T-cell (primary cell): ENCODE measurements at regions not wholly inside any gene's neighbourhood (a gene's known extent, or its start where the extent isn't known, plus 50 kb on each side); places are given as distances from the start of the nearest gene placed in this dataset.

Experiments
- ATAC-seq, 4 experiments: fragments of 200-7000 bp in 3 of 4; fragments of 150-1000 bp in 1 of 4; cut with Tn5 transposase; replicated peaks in 1 of 4; 1 replicate in 3 of 4; 2 replicates in 1 of 4; pipeline ENCODE4 v1.10.0; 2021; ENCODE audit warnings: moderate library complexity in 3 of 4, mild to moderate bottlenecking in 2 of 4, moderate number of reproducible peaks in 1 of 4
- CTCF ChIA-PET, 2 donors: fragments of 300-600 bp; sonication (Branson Sonifier 250); formaldehyde crosslinking; loops; one replicate each; lab custom pipeline; 2022; ENCODE audit warnings: antibody characterized with exemption in 2 of 2; lab: Charles Lee
- POLR2A ChIA-PET, 2 donors: fragments of 300-600 bp; sonication (Branson Sonifier 250); formaldehyde crosslinking; loops; one replicate each; lab custom pipeline; 2022; ENCODE audit warnings: antibody characterized with exemption in 2 of 2; lab: Charles Lee
- DNase-seq, 35 experiments: peaks; one replicate each; pipeline versions ENCODE4 v3.0.0 to v3.0.0-alpha.2; 2013 to 2023
- H3K27ac ChIP-seq: one replicate; pipeline ENCODE4 v1.5.1; 2013; ENCODE audit warnings: low read length
- H3K27me3 ChIP-seq, 2 experiments: replicated peaks in 1 of 2; 1 replicate in 1 of 2; 2 replicates in 1 of 2; pipeline versions ENCODE4 v1.6.1 to v1.7.0; 2013; ENCODE audit warnings: low read length in 1 of 2, mixed read lengths in 1 of 2; ENCODE audit not compliant: control insufficient read depth in 2 of 2, insufficient read depth in 2 of 2; ENCODE audit errors: extremely low read depth in 1 of 2
- H3K36me3 ChIP-seq, 2 donors: 1 replicate in 1 of 2; 2 replicates in 1 of 2; pipeline versions ENCODE4 v1.6.1 to v1.7.0; 2013; ENCODE audit warnings: low read length in 1 of 2; ENCODE audit not compliant: control insufficient read depth in 2 of 2, insufficient read depth in 1 of 2; ENCODE audit errors: extremely low read depth in 1 of 2
- H3K4me1 ChIP-seq, 2 experiments: 1 replicate in 1 of 2; 2 replicates in 1 of 2; pipeline versions ENCODE4 v1.6.1 to v1.7.0; 2013; ENCODE audit warnings: low read length in 2 of 2, mixed read lengths in 1 of 2; ENCODE audit not compliant: insufficient read depth in 2 of 2, control insufficient read depth in 1 of 2; ENCODE audit errors: extremely low read depth in 1 of 2
- H3K4me3 ChIP-seq, 2 donors: 1 replicate in 1 of 2; 2 replicates in 1 of 2; pipeline versions ENCODE4 v1.5.1 to v1.7.0; 2013; ENCODE audit warnings: mild to moderate bottlenecking in 2 of 2, low read length in 1 of 2, moderate library complexity in 1 of 2; ENCODE audit not compliant: control insufficient read depth in 1 of 2; ENCODE audit errors: extremely low read depth in 1 of 2
- H3K9me3 ChIP-seq: 2 replicates; pipeline ENCODE4 v1.7.0; 2013
- H3K27ac Mint-ChIP-seq, 2 donors: one replicate each; pipeline ENCODE4 v1.8.0; 2020 to 2021; ENCODE audit warnings: mild to moderate bottlenecking in 2 of 2, mixed read lengths in 2 of 2
- H3K27me3 Mint-ChIP-seq, 2 donors: one replicate each; pipeline ENCODE4 v1.8.0; 2021 to 2022; ENCODE audit warnings: mixed read lengths in 2 of 2
- H3K36me3 Mint-ChIP-seq: one replicate; pipeline ENCODE4 v1.8.0; 2021; ENCODE audit warnings: mixed read lengths
- H3K4me1 Mint-ChIP-seq, 3 donors: one replicate each; pipeline ENCODE4 v1.8.0; 2020 to 2022; ENCODE audit warnings: mixed read lengths in 3 of 3, mild to moderate bottlenecking in 1 of 3
- H3K4me3 Mint-ChIP-seq, 3 donors: one replicate each; pipeline ENCODE4 v1.8.0; 2020 to 2022; ENCODE audit warnings: mild to moderate bottlenecking in 3 of 3, mixed read lengths in 3 of 3, moderate library complexity in 3 of 3
- H3K9me3 Mint-ChIP-seq, 3 donors: one replicate each; pipeline ENCODE4 v1.8.0; 2020 to 2022; ENCODE audit warnings: mixed read lengths in 3 of 3
- WGBS: methylation state at CpG from one replicate; pipeline ENCODE4 v1.1.5; 2013; ENCODE audit warnings: missing lambda C conversion rate; ENCODE audit not compliant: insufficient coverage; 5-methylcytosine and 5-hydroxymethylcytosine counted together

DNA sequence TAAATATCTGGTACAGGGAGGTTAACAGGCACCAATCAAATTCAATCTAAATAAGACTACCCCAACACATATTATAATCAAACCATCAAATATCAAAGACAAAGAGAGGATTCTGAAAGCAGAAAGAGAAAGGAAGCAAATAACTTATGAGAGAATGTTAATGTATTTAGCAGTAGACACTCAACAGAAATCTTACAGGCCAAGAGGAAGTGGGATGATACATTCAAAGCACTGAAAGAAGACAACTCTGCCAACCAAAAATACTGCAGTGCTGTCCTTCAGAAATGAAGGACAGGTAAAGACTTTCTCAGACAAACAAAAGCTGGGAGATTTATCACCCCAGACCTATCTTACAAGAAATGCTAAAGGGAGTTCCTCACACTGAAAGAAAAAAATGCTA, 95.9 kb upstream of the PTHLH start:
- H3K36me3 Mint-ChIP-seq, result no peaks in the 10 kb centered on the region

DNA sequence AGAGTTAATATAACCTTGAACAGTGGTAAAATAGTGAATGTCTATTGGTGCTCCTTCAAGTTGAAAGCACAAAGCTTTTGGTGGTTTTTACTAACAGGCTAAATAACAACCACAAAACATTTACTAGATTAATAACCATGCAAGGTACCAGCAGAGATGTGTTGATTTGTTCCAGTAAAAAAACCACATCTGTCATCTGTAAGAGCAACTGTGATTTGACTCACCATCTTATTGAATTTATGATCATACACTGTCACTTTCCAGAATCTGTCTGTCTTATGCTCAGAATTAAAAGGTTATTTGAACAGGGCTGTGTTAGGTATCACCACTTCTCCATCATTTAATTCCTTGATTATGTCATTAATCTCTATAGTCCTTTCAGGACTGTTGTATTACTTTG, 107.0 kb upstream of the PTHLH start:
- H3K27ac ChIP-seq, result no peak overlapping the region
- no peak overlapping the region for H3K4me3 ChIP-seq
- ATAC-seq (no peak), DNase-seq (no peak)
- no peak overlapping the region for H3K4me3 Mint-ChIP-seq
- H3K27me3 ChIP-seq, result no peaks in the 10 kb centered on the region
- H3K36me3 Mint-ChIP-seq, result no peaks in the 10 kb centered on the region
- no peaks in the 10 kb centered on the region for H3K9me3 ChIP-seq
- ChIA-PET POLR2A (no interaction called here), CTCF (no interaction called here)
- peaks cover 0 to 5% of the 10 kb centered on the region in 2 donors for H3K27me3 Mint-ChIP-seq
- H3K9me3 Mint-ChIP-seq, result peaks cover 0 to 11% (median 9%) of the 10 kb centered on the region in 3 donors
- no peaks in the 10 kb centered on the region for H3K4me1 Mint-ChIP-seq
- H3K36me3 ChIP-seq, result no peaks in the 10 kb centered on the region
- no peak overlapping the region for H3K27ac Mint-ChIP-seq
- H3K4me1 ChIP-seq, result no peaks in the 10 kb centered on the region

More for the DNA sequence above, 95.9 kb upstream of the PTHLH start:
- H3K27ac ChIP-seq, result no peak overlapping the region
- ChIA-PET CTCF (interaction anchor here in 1 of 2 donors (0.6 kb wide), 2 partner anchors 13 to 23 kb away, joined by 3 to 4 read pairs; no protein-coding TSS in a partner anchor), POLR2A (interaction anchor here in 1 of 2 donors (0.6 kb wide), 1 partner anchor 19 kb away, joined by 4 read pairs; no protein-coding TSS in a partner anchor)
- Mint-ChIP-seq H3K4me3 (no peak overlapping the region), H3K27ac (no peak overlapping the region), H3K9me3 (peaks cover 0 to 25% (median 23%) of the 10 kb centered on the region in 3 donors), H3K27me3 (peaks cover 0 to 4% of the 10 kb centered on the region in 2 donors), H3K4me1 (no peaks in the 10 kb centered on the region)
- no peaks in the 10 kb centered on the region for H3K9me3 ChIP-seq
- no peaks in the 10 kb centered on the region for H3K36me3 ChIP-seq
- H3K4me1 ChIP-seq, result no peaks in the 10 kb centered on the region
- H3K4me3 ChIP-seq, result no peak overlapping the region
- no peak for ATAC-seq
- no peaks in the 10 kb centered on the region for H3K27me3 ChIP-seq
- no peak for DNase-seq

DNA sequence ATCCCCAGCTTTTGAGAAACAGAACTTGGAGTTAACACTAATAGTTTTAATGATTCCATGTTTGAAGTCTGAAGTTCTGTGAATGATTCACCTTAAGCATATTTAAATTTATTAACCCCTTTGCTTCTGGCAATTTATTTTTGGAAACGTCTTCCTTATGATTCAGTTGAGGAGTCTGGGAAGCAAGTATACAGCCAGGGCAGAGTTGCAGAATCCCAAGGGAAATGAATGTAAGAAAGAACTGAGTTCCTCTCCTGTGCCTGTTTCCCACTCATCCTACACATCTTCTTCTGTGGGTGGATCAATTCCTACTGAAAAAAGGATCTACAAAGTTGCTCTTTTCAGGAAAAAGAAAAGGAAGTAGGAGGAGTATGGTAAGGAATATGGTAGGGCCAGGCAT, 108.2 kb upstream of the CCDC91 start:
- DNase-seq (no peak), ATAC-seq (no peak)
- Mint-ChIP-seq H3K27me3 (peaks cover 3 to 25% of the 10 kb centered on the region in 2 donors), H3K4me1 (peaks cover 0 to 5% (median 3%) of the 10 kb centered on the region in 3 donors), H3K27ac (no peak overlapping the region), H3K36me3 (no peaks in the 10 kb centered on the region), H3K4me3 (no peak overlapping the region), H3K9me3 (peaks cover 0 to 1% (median under 1%) of the 10 kb centered on the region in 3 donors)
- no CpG with 5 or more reads among the region's 1 CpG for WGBS
- Histone ChIP-seq H3K27me3 (no peaks in the 10 kb centered on the region), H3K4me1 (no peaks in the 10 kb centered on the region), H3K4me3 (no peak overlapping the region), H3K9me3 (no peaks in the 10 kb centered on the region), H3K36me3 (no peaks in the 10 kb centered on the region), H3K27ac (no peak overlapping the region)
- ChIA-PET CTCF (interaction anchor here in 1 of 2 donors (0.5 kb wide), 1 partner anchor 14 kb away, joined by 3 read pairs; no protein-coding TSS in a partner anchor), POLR2A (no interaction called here)

DNA sequence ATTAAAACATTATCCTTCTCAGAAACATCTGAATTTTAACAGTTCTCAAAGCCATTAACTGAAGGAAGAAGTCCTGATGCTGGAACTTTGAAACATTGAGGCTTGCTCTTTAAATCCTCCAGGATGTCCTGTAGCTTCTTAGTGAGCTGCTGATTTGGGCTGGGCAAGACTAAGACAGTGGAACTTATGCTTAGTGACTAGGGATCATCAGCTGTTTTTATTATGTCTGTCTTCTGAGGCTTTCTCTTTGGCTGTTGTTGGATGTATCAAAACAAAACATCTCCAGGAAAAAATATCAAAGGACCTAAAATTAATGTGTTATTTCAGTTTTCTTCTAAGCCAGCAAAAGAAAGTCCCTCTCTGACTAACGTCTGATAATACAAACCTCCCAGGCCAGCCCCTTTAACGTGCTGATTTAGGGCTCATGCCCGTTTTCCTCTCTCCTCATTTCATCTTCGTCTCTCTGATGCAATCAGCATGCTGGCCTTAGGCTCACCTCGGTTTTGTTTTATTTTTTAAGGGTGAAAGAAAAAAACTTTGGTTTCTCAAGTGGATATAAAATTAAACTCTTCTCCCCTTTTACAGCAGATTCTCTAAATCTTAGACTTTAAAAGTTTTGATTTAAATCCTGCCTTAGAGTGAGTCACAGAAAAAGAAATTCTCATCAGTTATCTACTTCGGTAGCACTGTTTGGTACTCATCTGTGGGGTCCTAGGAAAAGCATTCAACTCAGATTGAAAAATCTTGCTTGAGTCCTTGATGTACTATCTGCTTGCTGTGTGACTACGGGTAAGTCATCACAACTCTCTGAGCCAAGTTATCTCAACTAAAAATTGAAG, 106.2 kb upstream of the CCDC91 start:
- no peaks in the 10 kb centered on the region for H3K9me3 Mint-ChIP-seq
- 60% methylated on average over 1 of the region's 7 CpGs for WGBS
- Histone ChIP-seq H3K9me3 (no peaks in the 10 kb centered on the region), H3K36me3 (no peaks in the 10 kb centered on the region), H3K27ac (no peak overlapping the region), H3K27me3 (no peaks in the 10 kb centered on the region), H3K4me3 (no peak overlapping the region), H3K4me1 (peaks cover 0 to 5% of the 10 kb centered on the region in 2 experiments)
- H3K27ac Mint-ChIP-seq, result no peak overlapping the region
- no peak overlapping the region for H3K4me3 Mint-ChIP-seq
- H3K27me3 Mint-ChIP-seq, result peaks cover 3 to 25% of the 10 kb centered on the region in 2 donors
- DNase-seq, result no peak
- CTCF ChIA-PET, result interaction anchor here in 1 of 2 donors (0.7 kb wide), 1 partner anchor 37 kb away, joined by 3 read pairs; no protein-coding TSS in a partner anchor
- H3K36me3 Mint-ChIP-seq, result no peaks in the 10 kb centered on the region
- ATAC-seq, result no peak
- peaks cover 5 to 9% (median 6%) of the 10 kb centered on the region in 3 donors for H3K4me1 Mint-ChIP-seq
- POLR2A ChIA-PET, result no interaction called here

DNA sequence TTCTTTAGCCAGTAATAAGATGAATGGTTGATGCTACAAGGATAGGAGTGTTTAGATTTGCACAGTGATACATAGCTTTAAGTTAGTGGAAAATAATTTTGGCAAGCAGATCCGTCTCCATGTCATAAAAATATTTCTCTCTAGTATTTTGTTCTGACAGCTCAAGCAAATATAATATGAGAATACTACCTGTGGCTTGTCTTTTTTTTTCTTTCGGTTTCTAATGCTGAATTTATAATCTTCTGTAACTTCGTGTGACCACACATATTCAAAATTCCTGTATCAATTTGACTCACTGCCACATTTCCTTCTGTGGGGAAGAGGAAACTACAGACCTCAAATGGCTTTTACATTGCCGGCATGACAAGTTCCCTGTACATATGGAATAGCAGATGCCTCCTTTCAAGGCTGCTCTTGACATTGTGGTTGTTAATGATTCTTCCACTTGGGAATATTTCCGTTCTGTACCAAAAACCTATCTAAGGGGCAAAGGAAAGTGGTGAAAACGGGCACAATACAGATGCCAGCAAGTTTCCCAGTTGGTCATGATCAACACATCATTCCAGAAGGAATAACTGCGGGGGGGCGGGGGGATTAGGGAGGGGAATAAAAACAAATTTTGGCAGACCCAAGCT, 103.6 kb upstream of the CCDC91 start:
- H3K36me3 Mint-ChIP-seq, result no peaks in the 10 kb centered on the region
- ATAC-seq, result no peak
- POLR2A ChIA-PET, result interaction anchor here in 1 of 2 donors (0.7 kb wide), 1 partner anchor 23 kb away, joined by 5 read pairs; no protein-coding TSS in a partner anchor
- no peaks in the 10 kb centered on the region for H3K27me3 ChIP-seq
- H3K4me1 Mint-ChIP-seq, result peaks cover 5 to 11% (median 11%) of the 10 kb centered on the region in 3 donors
- no peak overlapping the region for H3K4me3 Mint-ChIP-seq
- no peak overlapping the region for H3K4me3 ChIP-seq
- CTCF ChIA-PET, result no interaction called here
- peaks cover 3 to 32% of the 10 kb centered on the region in 2 donors for H3K27me3 Mint-ChIP-seq
- peaks cover 0 to 5% of the 10 kb centered on the region in 2 experiments for H3K4me1 ChIP-seq
- no peaks in the 10 kb centered on the region for H3K9me3 Mint-ChIP-seq
- H3K9me3 ChIP-seq, result no peaks in the 10 kb centered on the region
- WGBS, result no CpG with 5 or more reads among the region's 8 CpGs
- no peak overlapping the region for H3K27ac ChIP-seq
- no peaks in the 10 kb centered on the region for H3K36me3 ChIP-seq
- H3K27ac Mint-ChIP-seq, result no peak overlapping the region
- no peak for DNase-seq

DNA sequence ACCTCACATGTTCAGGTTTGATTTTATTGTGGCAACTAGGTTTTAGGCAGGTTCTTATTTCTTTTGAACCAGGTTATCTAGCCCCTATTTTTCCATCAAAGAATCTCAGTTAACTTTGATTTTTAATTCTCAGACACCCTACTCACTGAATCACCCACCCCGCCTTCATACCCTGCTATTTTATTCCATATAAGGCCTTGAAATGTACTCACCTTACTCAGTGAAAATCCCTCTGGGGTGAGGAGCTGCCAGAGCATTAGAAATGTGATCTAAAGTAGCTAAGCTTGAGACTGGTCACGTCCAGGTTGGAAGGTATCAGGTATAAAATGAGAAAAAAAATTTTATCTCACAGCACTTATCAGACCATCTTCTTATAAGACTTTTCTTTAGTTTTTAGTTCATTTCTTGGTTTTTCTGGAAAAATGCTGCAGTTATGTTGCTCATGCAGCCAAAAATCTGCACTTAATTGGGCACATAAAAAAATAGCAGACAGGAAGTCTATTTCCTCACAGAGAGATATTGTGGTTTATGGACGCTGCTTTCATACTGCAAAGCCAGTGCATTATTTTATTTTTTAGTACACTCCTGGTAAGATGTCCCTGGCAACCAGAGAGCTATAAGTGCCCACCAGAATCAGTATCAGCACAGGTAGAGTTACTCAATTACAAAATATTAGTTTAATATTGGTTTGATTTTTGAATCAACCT, 101.5 kb upstream of the CCDC91 start:
- Histone ChIP-seq H3K9me3 (no peaks in the 10 kb centered on the region), H3K36me3 (no peaks in the 10 kb centered on the region), H3K27ac (no peak overlapping the region), H3K4me3 (no peak overlapping the region), H3K27me3 (no peaks in the 10 kb centered on the region), H3K4me1 (peaks cover 0 to 5% of the 10 kb centered on the region in 2 experiments)
- POLR2A ChIA-PET, result no interaction called here
- H3K4me1 Mint-ChIP-seq, result peaks cover 5 to 11% (median 11%) of the 10 kb centered on the region in 3 donors
- no peak overlapping the region for H3K4me3 Mint-ChIP-seq
- CTCF ChIA-PET, result no interaction called here
- no peaks in the 10 kb centered on the region for H3K9me3 Mint-ChIP-seq
- WGBS, result no CpG with 5 or more reads among the region's 3 CpGs
- DNase-seq (no peak), ATAC-seq (no peak)
- no peaks in the 10 kb centered on the region for H3K36me3 Mint-ChIP-seq
- no peak overlapping the region for H3K27ac Mint-ChIP-seq
- peaks cover 5 to 27% of the 10 kb centered on the region in 2 donors for H3K27me3 Mint-ChIP-seq
